GM23338 (cell line): ENCODE measurements at regions not wholly inside any gene's neighbourhood (a gene's known extent, or its start where the extent isn't known, plus 50 kb on each side); places are given as distances from the start of the nearest gene placed in this dataset.

Experiments used
- ATAC-seq: fragments of 200-7000 bp; cut with Tn5 transposase; 3 replicates; pipeline ENCODE4 v1.9.1; 2020
- DNase-seq: peaks from one replicate; pipeline ENCODE4 v3.0.0-alpha.2; 2015; ENCODE audit warnings: low spot score
- H2AFZ ChIP-seq: fragments of 200-600 bp; sonication (generic); 2 replicates; pipeline ENCODE4 v1.8.0; 2016; ENCODE audit warnings: antibody characterized with exemption, mild to moderate bottlenecking, moderate library complexity
- H3F3A ChIP-seq: fragments of 200-600 bp; sonication (generic); replicated peaks from 2 replicates; pipeline ENCODE4 v1.8.0; 2017; ENCODE audit warnings: antibody characterized with exemption, mixed run types, low read depth
- H3K27ac ChIP-seq: fragments of 200-600 bp; sonication (generic); 2 replicates; pipeline ENCODE4 v1.6.1; 2016; ENCODE audit warnings: low read depth
- H3K27me3 ChIP-seq: fragments of 200-600 bp; sonication (generic); 2 replicates; pipeline ENCODE4 v1.8.0; 2016; ENCODE audit warnings: mild to moderate bottlenecking, mixed run types, moderate library complexity; ENCODE audit not compliant: insufficient read depth
- H3K36me3 ChIP-seq: fragments of 200-600 bp; sonication (generic); 2 replicates; pipeline ENCODE4 v1.8.0; 2016; ENCODE audit warnings: mild to moderate bottlenecking; ENCODE audit not compliant: insufficient read depth
- H3K4me1 ChIP-seq: fragments of 200-600 bp; sonication (generic); 2 replicates; pipeline ENCODE4 v1.8.0; 2016; ENCODE audit warnings: mild to moderate bottlenecking, moderate library complexity; ENCODE audit not compliant: insufficient read depth
- H3K4me2 ChIP-seq: fragments of 200-600 bp; sonication (generic); 2 replicates; pipeline ENCODE4 v1.7.1; 2017; ENCODE audit warnings: mixed run types
- H3K4me3 ChIP-seq: fragments of 200-600 bp; sonication (generic); 2 replicates; pipeline ENCODE4 v1.6.1; 2016; ENCODE audit warnings: mixed run types
- H3K79me2 ChIP-seq: fragments of 200-600 bp; sonication (generic); replicated peaks from 2 replicates; pipeline ENCODE4 v1.8.0; 2017; ENCODE audit warnings: mild to moderate bottlenecking; ENCODE audit not compliant: insufficient read depth
- H3K9me2 ChIP-seq: fragments of 200-600 bp; sonication (generic); 2 replicates; pipeline ENCODE4 v1.8.0; 2017; ENCODE audit not compliant: insufficient read depth
- H4K20me1 ChIP-seq: fragments of 200-600 bp; sonication (generic); replicated peaks from 2 replicates; pipeline ENCODE4 v1.8.0; 2017; ENCODE audit warnings: mild to moderate bottlenecking; ENCODE audit not compliant: insufficient read depth
- H3K27ac Mint-ChIP-seq: 2 replicates; pipeline ENCODE4 v1.8.0; 2020; ENCODE audit warnings: inconsistent platforms, mild to moderate bottlenecking, moderate library complexity, mixed read lengths
- H3K27me3 Mint-ChIP-seq: 3 replicates; pipeline ENCODE4 v1.8.0; 2022; ENCODE audit warnings: low read depth, mild to moderate bottlenecking, moderate library complexity, mixed read lengths, inconsistent platforms; ENCODE audit not compliant: insufficient read depth, poor library complexity
- H3K36me3 Mint-ChIP-seq: 3 replicates; pipeline ENCODE4 v1.8.0; 2021; ENCODE audit warnings: low read depth, mild to moderate bottlenecking, inconsistent platforms, moderate library complexity, mixed read lengths
- H3K4me1 Mint-ChIP-seq: 3 replicates; pipeline ENCODE4 v1.8.0; 2020; ENCODE audit warnings: mild to moderate bottlenecking, inconsistent platforms, mixed read lengths
- H3K4me3 Mint-ChIP-seq: 3 replicates; pipeline ENCODE4 v1.8.0; 2021; ENCODE audit warnings: moderate library complexity, mild to moderate bottlenecking, inconsistent platforms, mixed read lengths
- H3K9me3 Mint-ChIP-seq: 3 replicates; pipeline ENCODE4 v1.8.0; 2020; ENCODE audit warnings: moderate library complexity, mild to moderate bottlenecking, inconsistent platforms, mixed read lengths
- CREB1 ChIP-seq: fragments of 250-450 bp; sonication (Bioruptor Pico); IDR thresholded peaks from 2 replicates; pipeline ENCODE4 v1.5.0; 2020; ENCODE audit warnings: low read depth, mild to moderate bottlenecking, moderate library complexity
- CTCF ChIP-seq, 2 experiments: fragments of 200-600 bp in 1 of 2; sonication (generic) in 1 of 2; conservative IDR thresholded peaks; 2 replicates each; pipeline versions ENCODE4 v1.5.1 to v1.6.1; 2016 to 2017; ENCODE audit warnings: antibody characterized with exemption in 2 of 2, low read depth in 2 of 2, mild to moderate bottlenecking in 2 of 2, moderate library complexity in 1 of 2
- ETS1 ChIP-seq: IDR thresholded peaks from 2 replicates; pipeline ENCODE4 v1.6.1; 2016; ENCODE audit warnings: antibody characterized with exemption
- EZH2 ChIP-seq: fragments of 200-600 bp; sonication (generic); IDR thresholded peaks from one replicate; pipeline ENCODE4 v1.8.0; 2017; ENCODE audit warnings: antibody characterized with exemption, mild to moderate bottlenecking, low read depth; ENCODE audit not compliant: unreplicated experiment
- EZH2phosphoT487 ChIP-seq: fragments of 200-600 bp; sonication (generic); IDR thresholded peaks from one replicate; pipeline ENCODE4 v1.8.1; 2018; ENCODE audit warnings: antibody characterized with exemption; ENCODE audit not compliant: unreplicated experiment
- JUNB ChIP-seq: IDR thresholded peaks from one replicate; pipeline ENCODE4 v1.6.1; 2016; ENCODE audit warnings: antibody characterized with exemption; ENCODE audit not compliant: unreplicated experiment
- NANOG ChIP-seq: IDR thresholded peaks from 2 replicates; pipeline ENCODE4 v1.6.1; 2016; ENCODE audit warnings: antibody characterized with exemption, borderline replicate concordance
- POLR2AphosphoS5 ChIP-seq: IDR thresholded peaks from 2 replicates; pipeline ENCODE4 v1.6.1; 2016; ENCODE audit warnings: antibody characterized with exemption, low read depth
- STAT1 ChIP-seq: IDR thresholded peaks from one replicate; pipeline ENCODE4 v1.6.1; 2016; ENCODE audit warnings: antibody characterized with exemption; ENCODE audit not compliant: unreplicated experiment
- ZNF114 ChIP-seq: fragments of 250-450 bp; sonication (Bioruptor Pico); IDR thresholded peaks from 2 replicates; pipeline ENCODE4 v1.5.0; 2020; ENCODE audit warnings: mild to moderate bottlenecking, moderate library complexity
- ZNF462 ChIP-seq: fragments of 250-450 bp; sonication (Bioruptor Pico); IDR thresholded peaks from 2 replicates; pipeline ENCODE4 v1.5.0; 2020; ENCODE audit warnings: mild to moderate bottlenecking, moderate library complexity

GRCh38 chr2:111627256-111627655 is 256.7 kb downstream of the ANAPC1 start:
- Mint-ChIP-seq H3K27me3 (no peaks in the 10 kb centered on the region), H3K4me3 (no peak overlapping the region), H3K36me3 (peaks cover 21% of the 10 kb centered on the region; the same call in 2 of the 3 replicates), H3K4me1 (no peaks in the 10 kb centered on the region), H3K9me3 (peaks cover 39% of the 10 kb centered on the region), H3K27ac (no peak overlapping the region)
- DNase-seq (no peak), ATAC-seq (no peak)
- 0 out of 2 replicates have a peak, but pooled peaks cover 5% of the 10 kb centered on the region for H3K36me3 ChIP-seq
- no peaks in the 10 kb centered on the region for H3K27me3 ChIP-seq
- H4K20me1 ChIP-seq, result no peaks in the 10 kb centered on the region
- TF ChIP-seq EZH2 (no peak), POLR2AphosphoS5 (no peak), JUNB (no peak), STAT1 (no peak), NANOG (no peak), CREB1 (CRISPR knock-in tag) (no peak), ETS1 (no peak)
- H3K4me3 ChIP-seq, result no peak overlapping the region
- no peaks in the 10 kb centered on the region for H3K9me2 ChIP-seq
- no peak overlapping the region for H3K4me2 ChIP-seq
- no peak overlapping the region for H3K27ac ChIP-seq
- no peak overlapping the region for H2AFZ ChIP-seq
- no peaks in the 10 kb centered on the region for H3K4me1 ChIP-seq
- no peaks in the 10 kb centered on the region for H3K79me2 ChIP-seq
- H3F3A ChIP-seq, result no peaks in the 10 kb centered on the region

- no peaks in the 10 kb centered on the region for H3K27me3 Mint-ChIP-seq
Observed at GRCh38 chr2:111628221-111628620, 255.8 kb downstream of the ANAPC1 start.

More at GRCh38 chr2:111628221-111628620, 255.8 kb downstream of the ANAPC1 start:
- Histone ChIP-seq H3K27me3 (no peaks in the 10 kb centered on the region), H3K79me2 (no peaks in the 10 kb centered on the region), H3K27ac (no peak overlapping the region), H2AFZ (no peak overlapping the region), H4K20me1 (no peaks in the 10 kb centered on the region), H3K36me3 (0 out of 2 replicates have a peak, but pooled peaks cover 5% of the 10 kb centered on the region), H3K4me1 (no peaks in the 10 kb centered on the region), H3K4me3 (no peak overlapping the region), H3F3A (no peaks in the 10 kb centered on the region), H3K4me2 (no peak overlapping the region), H3K9me2 (no peaks in the 10 kb centered on the region)
- Mint-ChIP-seq H3K36me3 (peaks cover 21% of the 10 kb centered on the region; the same call in 2 of the 3 replicates), H3K4me3 (no peak overlapping the region), H3K27ac (no peak overlapping the region), H3K9me3 (peaks cover 39% of the 10 kb centered on the region), H3K4me1 (no peaks in the 10 kb centered on the region)
- no peak for TF ChIP-seq JUNB
- TF ChIP-seq NANOG, result no peak
- no peak for TF ChIP-seq CTCF (conservative IDR thresholded peaks at IDR 0.05; ENCODE audit: low read depth in 2 of 2)
- no peak for TF ChIP-seq POLR2AphosphoS5
- no peak for TF ChIP-seq ZNF462 (CRISPR knock-in tag)
- TF ChIP-seq EZH2phosphoT487, result no peak
- no peak for TF ChIP-seq ZNF114
- no peak for DNase-seq
- ATAC-seq, result no peak
